ENCODE measurements at regions not wholly inside any gene's neighbourhood (a gene's known extent, or its start where the extent isn't known, plus 50 kb on each side); places are given as distances from the start of the nearest gene placed in this dataset.
"Not testable (repeated sequence)": the region's sequence is repeated elsewhere in the genome, so short reads cannot be mapped to it uniquely, and the experiment has no call there.

DNA sequence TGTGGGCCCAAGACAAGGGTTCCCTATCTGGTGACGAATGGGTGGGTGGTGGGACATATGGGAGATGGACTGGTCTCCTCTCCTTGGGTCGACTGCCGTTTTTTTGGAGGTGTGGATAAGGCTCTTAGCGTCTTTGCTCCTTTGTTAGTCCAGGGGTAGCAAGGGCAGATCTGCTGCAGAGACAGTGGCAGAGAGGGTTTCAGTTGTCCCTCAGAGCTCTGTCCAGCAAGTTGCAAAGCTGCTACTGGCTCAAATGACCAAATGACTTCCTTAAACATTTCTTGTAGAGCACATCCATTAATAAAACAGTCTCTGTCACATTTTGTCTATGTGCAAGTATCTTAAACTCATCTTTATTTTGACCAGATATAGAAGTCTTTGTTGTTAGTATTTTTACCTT, 508.0 kb upstream of the ADGRB3 start:
- H3K27me3 ChIP-seq, result no peaks in the 10 kb centered on the region
- H3K4me1 ChIP-seq, result no peaks in the 10 kb centered on the region
- no peaks in the 10 kb centered on the region for H3K36me3 ChIP-seq
- H3K4me3 ChIP-seq, result no peak overlapping the region
- no peak overlapping the region for H3K27ac ChIP-seq
- H3K9me3 ChIP-seq, result no peaks in the 10 kb centered on the region
- no peak for DNase-seq (ENCODE audit: low spot score in 2 of 2)
- intact Hi-C loops (cut with DNase I), result no loop called here
- TF ChIP-seq, protein P1, sequence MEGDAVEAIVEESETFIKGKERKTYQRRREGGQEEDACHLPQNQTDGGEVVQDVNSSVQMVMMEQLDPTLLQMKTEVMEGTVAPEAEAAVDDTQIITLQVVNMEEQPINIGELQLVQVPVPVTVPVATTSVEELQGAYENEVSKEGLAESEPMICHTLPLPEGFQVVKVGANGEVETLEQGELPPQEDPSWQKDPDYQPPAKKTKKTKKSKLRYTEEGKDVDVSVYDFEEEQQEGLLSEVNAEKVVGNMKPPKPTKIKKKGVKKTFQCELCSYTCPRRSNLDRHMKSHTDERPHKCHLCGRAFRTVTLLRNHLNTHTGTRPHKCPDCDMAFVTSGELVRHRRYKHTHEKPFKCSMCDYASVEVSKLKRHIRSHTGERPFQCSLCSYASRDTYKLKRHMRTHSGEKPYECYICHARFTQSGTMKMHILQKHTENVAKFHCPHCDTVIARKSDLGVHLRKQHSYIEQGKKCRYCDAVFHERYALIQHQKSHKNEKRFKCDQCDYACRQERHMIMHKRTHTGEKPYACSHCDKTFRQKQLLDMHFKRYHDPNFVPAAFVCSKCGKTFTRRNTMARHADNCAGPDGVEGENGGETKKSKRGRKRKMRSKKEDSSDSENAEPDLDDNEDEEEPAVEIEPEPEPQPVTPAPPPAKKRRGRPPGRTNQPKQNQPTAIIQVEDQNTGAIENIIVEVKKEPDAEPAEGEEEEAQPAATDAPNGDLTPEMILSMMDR (IDR thresholded peaks at IDR 0.05), result no peak

DNA sequence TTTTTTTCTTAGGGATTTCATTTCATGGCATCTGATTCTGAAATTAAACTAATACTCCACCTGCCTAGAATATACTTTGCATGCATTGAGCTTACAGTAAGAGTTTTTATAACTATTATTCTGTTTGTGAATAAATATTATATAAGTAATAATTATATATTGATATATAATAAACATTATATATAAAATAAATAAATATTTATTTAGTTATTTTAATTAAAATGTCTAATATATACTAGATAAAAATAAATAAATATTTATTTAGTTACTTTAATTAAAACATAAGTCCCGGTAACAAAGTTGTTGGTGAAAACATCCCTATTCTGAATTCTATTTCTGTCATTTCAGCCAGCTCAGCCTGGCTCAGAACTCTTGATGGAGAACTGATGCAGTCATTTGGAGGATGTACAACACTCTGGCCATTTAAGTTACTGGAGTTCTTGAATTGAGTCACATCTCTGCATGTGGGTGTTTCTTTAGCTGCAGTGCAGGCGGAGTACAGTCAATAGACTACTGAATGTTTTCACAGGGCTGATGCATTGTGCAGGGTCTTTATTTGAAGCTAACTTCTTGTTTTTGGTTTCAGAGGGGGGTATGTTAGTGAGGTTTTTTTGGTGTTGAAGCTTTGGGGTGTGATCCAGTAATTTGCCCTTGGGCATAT, 508.9 kb upstream of the ADGRB3 start:
- no peaks in the 10 kb centered on the region for H3K4me1 ChIP-seq
- no peak overlapping the region for H3K4me3 ChIP-seq
- no peaks in the 10 kb centered on the region for H3K9me3 ChIP-seq
- DNase-seq (ENCODE audit: low spot score in 2 of 2), result no peak
- no peaks in the 10 kb centered on the region for H3K27me3 ChIP-seq
- intact Hi-C loops (cut with DNase I), result no loop called here
- TF ChIP-seq, protein P1 (IDR thresholded peaks at IDR 0.05), result no peak
- no peak overlapping the region for H3K27ac ChIP-seq
- H3K36me3 ChIP-seq, result no peaks in the 10 kb centered on the region

DNA sequence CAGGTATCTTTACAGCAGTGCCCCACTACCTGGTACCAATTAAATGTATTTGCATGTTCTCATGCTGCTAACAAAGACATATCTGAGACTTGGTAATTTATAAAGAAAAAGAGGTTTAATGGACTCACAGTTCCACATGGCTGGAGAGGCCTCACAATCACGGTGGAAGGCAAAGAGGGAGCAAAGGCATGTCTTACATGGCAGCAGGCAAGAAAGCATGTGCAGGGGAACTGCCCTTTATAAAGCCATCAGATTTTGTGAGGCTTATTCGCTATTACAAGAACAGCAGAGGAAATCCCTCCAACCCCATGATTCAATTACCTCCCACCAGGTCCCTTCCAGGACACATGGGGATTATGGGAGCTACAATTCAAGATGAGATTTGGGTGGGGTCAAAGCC, 512.1 kb upstream of the ADGRB3 start:
- H3K27ac ChIP-seq; H3K9me3 ChIP-seq; H3K27me3 ChIP-seq; H3K36me3 ChIP-seq; H3K4me3 ChIP-seq; intact Hi-C loops (cut with DNase I); DNase-seq (ENCODE audit: low spot score in 2 of 2); H3K4me1 ChIP-seq: not testable (repeated sequence)

DNA sequence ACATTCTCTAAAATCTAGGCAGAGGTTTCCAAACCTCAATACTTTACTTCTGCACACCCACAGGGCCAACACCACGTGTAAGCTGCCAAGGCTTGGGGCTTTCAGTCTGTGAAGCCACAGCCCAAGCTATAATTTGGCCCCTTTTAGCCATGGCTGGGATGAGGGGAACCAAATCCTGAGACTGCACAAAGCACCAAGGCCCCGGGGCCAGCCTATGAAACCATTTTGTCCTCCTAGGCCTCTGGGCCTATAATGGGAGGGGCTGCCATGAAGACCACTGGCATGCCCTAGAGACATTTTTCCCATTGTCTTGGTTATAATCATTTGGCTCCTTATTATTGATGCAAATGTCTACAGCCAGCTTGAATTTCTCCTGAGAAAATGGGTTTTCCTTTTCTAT, 513.0 kb upstream of the ADGRB3 start:
- Histone ChIP-seq H3K9me3 (peaks cover 0 to 2% of the 10 kb centered on the region in 2 donors), H3K27ac (no peak overlapping the region), H3K4me1 (no peaks in the 10 kb centered on the region), H3K27me3 (no peaks in the 10 kb centered on the region), H3K36me3 (no peaks in the 10 kb centered on the region), H3K4me3 (no peak overlapping the region)
- no peak for DNase-seq (ENCODE audit: low spot score in 2 of 2)
- TF ChIP-seq, protein P1 (IDR thresholded peaks at IDR 0.05), result no peak
- intact Hi-C loops (cut with DNase I), result no loop called here

DNA sequence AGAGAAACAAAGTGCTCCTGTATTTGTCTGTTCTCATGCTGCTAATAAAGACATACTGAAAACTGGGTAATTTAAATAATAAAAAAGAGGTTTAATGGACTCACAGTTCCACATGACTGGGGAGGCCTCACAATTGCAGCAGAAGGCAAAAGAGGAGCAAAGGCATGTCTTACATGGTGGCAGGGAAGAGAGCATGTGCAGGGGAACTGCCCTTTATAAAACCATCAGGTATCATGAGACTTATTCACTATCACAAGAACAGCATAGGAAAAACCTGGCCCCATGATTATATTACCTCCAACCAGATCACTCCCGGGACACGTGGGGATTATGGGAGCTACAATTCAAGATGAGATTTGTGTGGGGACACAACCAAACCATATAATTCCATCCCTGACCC, 514.1 kb upstream of the ADGRB3 start:
- H3K27ac ChIP-seq; H3K36me3 ChIP-seq; H3K9me3 ChIP-seq; intact Hi-C loops (cut with DNase I); H3K4me3 ChIP-seq; H3K27me3 ChIP-seq; DNase-seq (ENCODE audit: low spot score in 2 of 2); H3K4me1 ChIP-seq: not testable (repeated sequence)

DNA sequence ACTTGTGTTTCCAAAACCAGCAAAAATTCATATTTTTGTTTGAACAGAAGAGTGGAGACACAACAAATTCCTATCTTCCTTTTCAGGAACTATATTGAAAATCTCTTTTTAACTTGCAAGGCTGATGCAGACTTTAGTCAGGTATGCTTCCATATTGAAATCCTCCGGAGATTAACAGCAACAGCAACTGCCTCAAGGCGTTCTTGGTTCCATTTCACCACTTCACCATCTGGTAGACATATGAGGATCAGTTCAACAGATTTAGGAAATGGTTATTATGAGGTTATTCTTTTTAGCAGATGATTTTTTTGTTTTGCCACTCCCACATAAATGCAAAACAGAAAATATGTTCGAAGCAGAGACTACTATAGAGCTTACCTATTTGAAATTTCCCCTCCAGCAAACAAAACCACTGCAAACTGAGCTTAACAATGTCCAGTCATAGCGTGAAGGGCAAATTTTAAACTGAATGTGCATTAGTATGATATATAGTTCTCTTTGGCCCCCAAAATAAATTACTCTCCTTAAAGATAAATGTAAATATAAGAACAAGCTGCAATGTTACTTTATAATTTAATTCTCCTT, 520.5 kb upstream of the ADGRB3 start:
- no peak for DNase-seq (ENCODE audit: low spot score in 2 of 2)
- Histone ChIP-seq H3K9me3 (no peaks in the 10 kb centered on the region), H3K27ac (no peak overlapping the region), H3K27me3 (no peaks in the 10 kb centered on the region), H3K4me3 (no peak overlapping the region), H3K36me3 (no peaks in the 10 kb centered on the region), H3K4me1 (no peaks in the 10 kb centered on the region)
- intact Hi-C loops (cut with DNase I), result no loop called here
- TF ChIP-seq, protein P1 (IDR thresholded peaks at IDR 0.05), result no peak

All from ascending aorta (tissue), 2 donors.